GM04503 (cell line): ENCODE measurements at regions not wholly inside any gene's neighbourhood (a gene's known extent, or its start where the extent isn't known, plus 50 kb on each side); places are given as distances from the start of the nearest gene placed in this dataset.

ENCODE experiments used
- DNase-seq: peaks from one replicate; pipeline ENCODE4 v3.0.0-alpha.2; 2012; ENCODE audit warnings: low read depth

- DNase-seq, result no peak
Measured at GRCh38 chr6:166842607-166843006, 113.7 kb downstream of the RNASET2 start.

- DNase-seq, result no peak
Measured at GRCh38 chr6:166841216-166841615, 115.1 kb downstream of the RNASET2 start.

- no peak for DNase-seq
Measured at GRCh38 chr6:166839569-166839968, 116.8 kb downstream of the RNASET2 start.

GRCh38 chr6:166838987-166839386, 117.4 kb downstream of the RNASET2 start:
- no peak for DNase-seq

GRCh38 chr6:166836785-166837718, 119.3 kb downstream of the RNASET2 start:
- no peak for DNase-seq

- no peak for DNase-seq
Measured at GRCh38 chr6:166834049-166834448, 122.3 kb downstream of the RNASET2 start.

- no peak for DNase-seq
Measured at GRCh38 chr6:166830891-166831363, 125.4 kb downstream of the RNASET2 start.

- no peak for DNase-seq
Measured at GRCh38 chr6:166830185-166830890, 126.0 kb downstream of the RNASET2 start.

GRCh38 chr6:166826264-166826663, 130.1 kb downstream of the RNASET2 start:
- DNase-seq, result no peak

- DNase-seq, result no peak
Measured at GRCh38 chr6:166825553-166826145, 130.7 kb downstream of the RNASET2 start.

GRCh38 chr6:166824880-166825250, 131.5 kb downstream of the RNASET2 start:
- no peak for DNase-seq

GRCh38 chr6:166824146-166824879, 132.0 kb downstream of the RNASET2 start:
- DNase-seq, result no peak

GRCh38 chr6:166822609-166823008, 133.7 kb downstream of the RNASET2 start:
- no peak for DNase-seq

- no peak for DNase-seq
Measured at GRCh38 chr6:166820483-166820882, 135.9 kb downstream of the RNASET2 start.

GRCh38 chr6:166820070-166820469, 136.3 kb downstream of the RNASET2 start:
- no peak for DNase-seq

GRCh38 chr6:166815629-166816028, 140.7 kb downstream of the RNASET2 start:
- no peak for DNase-seq

GRCh38 chr6:166814390-166814789, 142.0 kb downstream of the RNASET2 start:
- DNase-seq, result no peak

GRCh38 chr6:166813461-166813860, 142.9 kb downstream of the RNASET2 start:
- DNase-seq, result no peak

- DNase-seq, result no peak
Measured at GRCh38 chr6:166810864-166811263, 145.5 kb downstream of the RNASET2 start.

GRCh38 chr6:166809721-166810120, 146.6 kb downstream of the RNASET2 start:
- DNase-seq, result no peak

GRCh38 chr6:166806962-166807757, 149.2 kb downstream of the RNASET2 start:
- DNase-seq, result no peak
